GM12878 (cell line): ENCODE measurements at regions not wholly inside any gene's neighbourhood (a gene's known extent, or its start where the extent isn't known, plus 50 kb on each side); places are given as distances from the start of the nearest gene placed in this dataset.

Source experiments
- ATAC-seq: fragments of 200-7000 bp; cut with Tn5 transposase; 3 replicates; pipeline ENCODE4 v1.9.1; 2020; ENCODE audit warnings: mild to moderate bottlenecking, moderate library complexity
- BruUV-seq: library from RNA; stranded (reverse); fragments of 400-500 nt; replicated peaks from 2 replicates; lab custom pipeline; 2021; lab: Mats Ljungman, UMichigan
- CTCF ChIA-PET: fragments of 300-600 bp; sonication (Branson Sonifier 250); formaldehyde crosslinking; extraction: SDS; loops from one replicate; lab custom pipeline; 2021; ENCODE audit warnings: inconsistent platforms; lab: Yijun Ruan, JAX
- POLR2A ChIA-PET: fragments of 350-600 bp; formaldehyde crosslinking; extraction: SDS; loops from one replicate; lab custom pipeline; 2021; ENCODE audit warnings: inconsistent platforms; lab: Charles Lee
- RAD21 ChIA-PET: fragments of 300-600 bp; sonication (Branson Sonifier 250); formaldehyde crosslinking; loops from one replicate; lab custom pipeline; 2023; ENCODE audit warnings: antibody characterized with exemption; ENCODE audit not compliant: unreplicated experiment; lab: Charles Lee
- SMC1A ChIA-PET: fragments of 300-600 bp; sonication (Branson Sonifier 250); formaldehyde crosslinking; loops from one replicate; lab custom pipeline; 2023; ENCODE audit not compliant: unreplicated experiment, uncharacterized antibody; lab: Charles Lee
- DNase-seq: peaks from one replicate; pipeline ENCODE4 v3.0.0-alpha.2; 2011; ENCODE audit warnings: low read depth, low spot score
- FAIRE-seq: peaks from 3 replicates; lab custom pipeline; 2011; peaks lifted over from hg19 to GRCh38; lab: Jason Lieb, UNC
- H2AFZ ChIP-seq: 2 replicates; pipeline ENCODE4 v1.6.0; 2011; ENCODE audit warnings: low read depth, low read length, control low read depth; ENCODE audit not compliant: control insufficient read depth
- H3K27ac ChIP-seq: 2 replicates; pipeline ENCODE4 v1.5.1; 2011; ENCODE audit warnings: control low read depth; ENCODE audit not compliant: control insufficient read depth, insufficient read depth
- H3K27me3 ChIP-seq, 2 experiments: replicated peaks in 1 of 2; 2 replicates each; pipeline versions ENCODE4 v1.6.0 to v1.6.1; 2011; ENCODE audit warnings: low read length in 1 of 2; ENCODE audit not compliant: control insufficient read depth in 2 of 2, insufficient read depth in 2 of 2
- H3K36me3 ChIP-seq, 2 experiments: 2 replicates each; pipeline ENCODE4 v1.5.1; 2011; ENCODE audit warnings: low read length in 1 of 2; ENCODE audit not compliant: control insufficient read depth in 2 of 2, insufficient read depth in 2 of 2
- H3K4me1 ChIP-seq: 2 replicates; pipeline ENCODE4 v1.6.1; 2011; ENCODE audit warnings: mild to moderate bottlenecking, low read length, moderate library complexity, mixed read lengths; ENCODE audit not compliant: control insufficient read depth, insufficient read depth
- H3K4me2 ChIP-seq: 2 replicates; pipeline ENCODE4 v1.6.0; 2011; ENCODE audit warnings: control low read depth; ENCODE audit not compliant: control insufficient read depth, insufficient read depth
- H3K4me3 ChIP-seq: fragments of 200-600 bp; sonication (generic); 2 replicates; pipeline ENCODE4 v1.5.1; 2016
- H3K79me2 ChIP-seq: 2 replicates; pipeline ENCODE4 v1.6.0; 2011; ENCODE audit warnings: low read length; ENCODE audit not compliant: control insufficient read depth, insufficient read depth
- H3K9ac ChIP-seq: 2 replicates; pipeline ENCODE4 v1.8.0; 2011; ENCODE audit warnings: low read length, control low read depth, mixed read lengths; ENCODE audit not compliant: control insufficient read depth, insufficient read depth
- H3K9me3 ChIP-seq: replicated peaks from 3 replicates; pipeline ENCODE4 v1.5.1; 2011; ENCODE audit warnings: mild to moderate bottlenecking, low read length; ENCODE audit not compliant: control insufficient read depth, insufficient read depth
- H4K20me1 ChIP-seq: 2 replicates; pipeline ENCODE4 v1.6.0; 2011; ENCODE audit not compliant: control insufficient read depth, insufficient read depth
- BMI1 ChIP-seq: fragments of 450-650 bp; IDR thresholded peaks from 2 replicates; pipeline ENCODE4 v1.6.1; 2016; ENCODE audit warnings: mild to moderate bottlenecking, moderate library complexity, borderline replicate concordance
- CHD2 ChIP-seq: IDR thresholded peaks from 2 replicates; pipeline ENCODE4 v1.6.1; 2011; ENCODE audit warnings: low read depth, low read length, improper control_type of control experiment, borderline replicate concordance
- CHD4 ChIP-seq: fragments of 200-600 bp; sonication (generic); IDR thresholded peaks from 2 replicates; pipeline ENCODE4 v1.6.1; 2016; ENCODE audit warnings: mild to moderate bottlenecking
- E4F1 ChIP-seq: fragments of 450-650 bp; IDR thresholded peaks from 2 replicates; pipeline ENCODE4 v1.6.1; 2018; ENCODE audit warnings: borderline replicate concordance, mild to moderate bottlenecking; ENCODE audit not compliant: partially characterized antibody
- FOXM1 ChIP-seq: IDR thresholded peaks from 2 replicates; pipeline ENCODE4 v1.6.1; 2012; ENCODE audit warnings: low read depth, mild to moderate bottlenecking, inconsistent platforms, low read length, moderate library complexity
- HDAC2 ChIP-seq: fragments of 200-600 bp; sonication (generic); IDR thresholded peaks from 2 replicates; pipeline ENCODE4 v1.6.1; 2017
- IKZF2 ChIP-seq, 2 experiments: fragments of 450-650 bp; IDR thresholded peaks; 2 replicates each; pipeline ENCODE4 v1.6.1; 2017; ENCODE audit warnings: mild to moderate bottlenecking in 2 of 2, moderate library complexity in 2 of 2
- JUNB ChIP-seq: IDR thresholded peaks from 2 replicates; pipeline ENCODE4 v1.6.1; 2016; ENCODE audit warnings: antibody characterized with exemption, mild to moderate bottlenecking
- KDM1A ChIP-seq: fragments of 200-600 bp; sonication (generic); IDR thresholded peaks from 2 replicates; pipeline ENCODE4 v1.6.1; 2016; ENCODE audit warnings: borderline replicate concordance
- PAX8 ChIP-seq: fragments of 450-650 bp; IDR thresholded peaks from 2 replicates; pipeline ENCODE4 v1.6.1; 2017; ENCODE audit warnings: mild to moderate bottlenecking, moderate library complexity
- REST ChIP-seq: IDR thresholded peaks from 2 replicates; pipeline ENCODE4 v1.6.1; 2012; ENCODE audit warnings: mild to moderate bottlenecking, low read depth, low read length
- RFX5 ChIP-seq: IDR thresholded peaks from 2 replicates; pipeline ENCODE4 v1.6.1; 2011; ENCODE audit warnings: low read depth, low read length, improper control_type of control experiment
- SMC3 ChIP-seq: IDR thresholded peaks from 2 replicates; pipeline ENCODE4 v1.6.1; 2011; ENCODE audit warnings: low read length, improper control_type of control experiment, borderline replicate concordance
- SPI1 ChIP-seq: IDR thresholded peaks from 2 replicates; pipeline ENCODE4 v1.6.1; 2011; ENCODE audit warnings: low read depth, mild to moderate bottlenecking, low read length, moderate library complexity, borderline replicate concordance; ENCODE audit not compliant: insufficient read depth
- STAT1 ChIP-seq: fragments of 450-650 bp; conservative IDR thresholded peaks from 2 replicates; pipeline ENCODE4 v1.6.1; 2014; ENCODE audit warnings: antibody characterized with exemption, mild to moderate bottlenecking
- WGBS: methylation state at CpG from one replicate; pipeline ENCODE4 v1.1.6; 2016; ENCODE audit warnings: low lambda C conversion rate; ENCODE audit not compliant: insufficient replicate concordance, insufficient coverage; ENCODE audit errors: missing lambda C conversion rate; 5-methylcytosine and 5-hydroxymethylcytosine counted together
- in situ Hi-C: fragments of 300-500 bp; cut with MboI; formaldehyde crosslinking; loops from 9 replicates; pipeline ENCODE4 v1.14.3; 2018; ENCODE audit warnings: mixed read lengths
- intact Hi-C: fragments of 100-400 bp; cut with micrococcal nuclease; formaldehyde crosslinking; loops from one replicate; pipeline ENCODE4 v1.14.2; 2022; ENCODE audit not compliant: unreplicated experiment

GRCh38 chr18:1308686-1309085 is 404.0 kb downstream of the ADCYAP1 start:
- ChIA-PET POLR2A (no interaction called here), SMC1A (no interaction called here)
- Histone ChIP-seq H3K79me2 (no peaks in the 10 kb centered on the region), H3K4me2 (no peak overlapping the region), H3K9ac (no peak overlapping the region), H3K27me3 (no peaks in the 10 kb centered on the region), H3K9me3 (no peaks in the 10 kb centered on the region), H3K4me1 (no peaks in the 10 kb centered on the region), H4K20me1 (no peaks in the 10 kb centered on the region), H3K27ac (no peak overlapping the region)
- 9% methylated on average over 5 of the region's 5 CpGs for WGBS
- FAIRE-seq = no peak
- TF ChIP-seq SPI1 = peak; percentile 42; the same call in 1 of the 2 replicates
- TF ChIP-seq JUNB = no peak
- TF ChIP-seq, all 136 proteins: peak for 1
- ATAC-seq (no peak), DNase-seq (no peak)
- Histone ChIP-seq H3K4me3 (no peak overlapping the region), H2AFZ (no peak overlapping the region), H3K36me3 (no peaks in the 10 kb centered on the region)
- intact Hi-C loops = no loop called here
- BruUV-seq = no TSS peak
- in situ Hi-C loops = no loop called here
- RAD21 ChIA-PET = no interaction called here
- CTCF ChIA-PET = no interaction called here

DNA sequence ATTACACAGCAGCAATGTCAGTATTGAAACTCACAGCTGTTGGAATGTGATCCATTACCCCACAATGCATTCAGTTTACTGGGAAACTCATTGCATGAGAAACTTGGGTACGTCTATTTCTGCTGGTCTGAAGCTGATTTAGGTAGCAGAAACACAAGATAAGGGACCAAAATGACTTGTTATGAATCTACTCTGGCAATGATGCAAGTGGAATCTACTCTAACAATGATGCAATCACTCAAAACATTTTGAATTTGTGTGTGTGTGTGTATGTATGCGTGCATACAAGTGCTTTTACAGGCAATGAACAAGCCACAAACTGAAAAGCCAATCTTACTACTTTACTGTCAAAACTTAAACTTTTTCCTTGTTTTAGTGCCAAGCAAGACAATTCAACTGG is 406.7 kb downstream of the ADCYAP1 start:
- H3K27me3 ChIP-seq = no peaks in the 10 kb centered on the region
- ATAC-seq (no peak), FAIRE-seq (no peak), DNase-seq (no peak)
- H2AFZ ChIP-seq = no peak overlapping the region
- no peaks in the 10 kb centered on the region for H4K20me1 ChIP-seq
- no peak overlapping the region for H3K4me3 ChIP-seq
- no peaks in the 10 kb centered on the region for H3K36me3 ChIP-seq
- no TSS peak for BruUV-seq
- 2% methylated on average over 2 of the region's 2 CpGs for WGBS
- no peak overlapping the region for H3K4me2 ChIP-seq
- SMC1A ChIA-PET = no interaction called here
- in situ Hi-C loops (no loop called here), intact Hi-C loops (no loop called here)
- H3K9ac ChIP-seq = no peak overlapping the region
- no peak overlapping the region for H3K27ac ChIP-seq
- CTCF ChIA-PET = no interaction called here
- no peaks in the 10 kb centered on the region for H3K9me3 ChIP-seq
- no peaks in the 10 kb centered on the region for H3K79me2 ChIP-seq
- POLR2A ChIA-PET = no interaction called here
- H3K4me1 ChIP-seq = no peaks in the 10 kb centered on the region
- RAD21 ChIA-PET = no interaction called here
- no peak for TF ChIP-seq PAX8
- no peak for TF ChIP-seq E4F1
- TF ChIP-seq HDAC2 = no peak
- no peak for TF ChIP-seq SMC3
- TF ChIP-seq CHD4 = no peak
- no peak for TF ChIP-seq IKZF2 (IDR thresholded peaks at IDR 0.05)
- no peak for TF ChIP-seq BMI1
- no peak for TF ChIP-seq FOXM1
- TF ChIP-seq CHD2 = no peak
- no peak for TF ChIP-seq REST
- no peak for TF ChIP-seq STAT1
- no peak for TF ChIP-seq KDM1A
- TF ChIP-seq RFX5 = no peak
